K562 (cell line): ENCODE measurements at regions not wholly inside any gene's neighbourhood (a gene's known extent, or its start where the extent isn't known, plus 50 kb on each side); places are given as distances from the start of the nearest gene placed in this dataset.
"Not testable (repeated sequence)": the region's sequence is repeated elsewhere in the genome, so short reads cannot be mapped to it uniquely, and the experiment has no call there.

Source experiments
- ATAC-seq: fragments of 200-7000 bp; cut with Tn5 transposase; 3 replicates; pipeline ENCODE4 v1.9.1; 2020; ENCODE audit warnings: moderate library complexity
- BruUV-seq: library from RNA; stranded (reverse); fragments of 400-500 nt; replicated peaks from 2 replicates; lab custom pipeline; 2021; lab: Mats Ljungman, UMichigan
- CTCF ChIA-PET: fragments of 300-600 bp; formaldehyde crosslinking; extraction: SDS; loops from one replicate; lab custom pipeline; 2021; ENCODE audit warnings: low intra/inter-chr PET ratio; lab: Yijun Ruan, JAX
- POLR2A ChIA-PET: fragments of 300-600, 350-650 bp; sonication (Branson Sonifier 250); formaldehyde crosslinking; extraction: SDS; loops from one replicate; lab custom pipeline; 2021; ENCODE audit warnings: antibody characterized with exemption, inconsistent platforms; lab: Yijun Ruan, JAX
- DNase-seq, 4 experiments: peaks; one replicate each; pipeline versions ENCODE4 v3.0.0 to v3.0.0-alpha.2; 2011 to 2018; ENCODE audit warnings: low spot score in 3 of 4, mixed read lengths in 3 of 4; ENCODE audit errors: extremely low read depth in 1 of 4
- FAIRE-seq: peaks from 2 replicates; lab custom pipeline; 2011; peaks lifted over from hg19 to GRCh38; lab: Jason Lieb, UNC
- H2AFZ ChIP-seq: 2 replicates; pipeline ENCODE4 v1.6.0; 2011; ENCODE audit warnings: low read depth, low read length, control low read depth, inconsistent platforms
- H3K27ac ChIP-seq: fragments of 200-600 bp; 3 replicates; pipeline ENCODE4 v1.8.0; 2011; ENCODE audit warnings: low read depth, mild to moderate bottlenecking, control low read depth, inconsistent platforms, low read length, moderate library complexity, mixed read lengths; ENCODE audit errors: extremely low read depth
- H3K27me3 ChIP-seq, 2 experiments: fragments of 300-600 bp in 1 of 2; 2 replicates in 1 of 2; 3 replicates in 1 of 2; pipeline versions ENCODE4 v1.6.0 to v1.8.0; 2011; ENCODE audit warnings: inconsistent platforms in 2 of 2, low read length in 2 of 2, mild to moderate bottlenecking in 1 of 2, mixed read lengths in 1 of 2, moderate library complexity in 1 of 2; ENCODE audit not compliant: control insufficient read depth in 2 of 2, insufficient read depth in 2 of 2
- H3K36me3 ChIP-seq: fragments of 300-600 bp; 3 replicates; pipeline ENCODE4 v1.8.0; 2011; ENCODE audit warnings: mild to moderate bottlenecking, low read length, inconsistent platforms; ENCODE audit not compliant: control insufficient read depth, insufficient read depth
- H3K4me1 ChIP-seq, 2 experiments: fragments of 200-600 bp in 1 of 2; replicated peaks in 1 of 2; 2 replicates in 1 of 2; 3 replicates in 1 of 2; pipeline versions ENCODE4 v1.5.1 to v1.8.0; 2011; ENCODE audit warnings: inconsistent platforms in 2 of 2, low read length in 2 of 2, mild to moderate bottlenecking in 1 of 2, mixed read lengths in 1 of 2, moderate library complexity in 1 of 2; ENCODE audit not compliant: control insufficient read depth in 2 of 2, insufficient read depth in 2 of 2
- H3K4me2 ChIP-seq: 2 replicates; pipeline ENCODE4 v1.6.1; 2011; ENCODE audit warnings: low read length, control low read depth, inconsistent platforms, mixed read lengths; ENCODE audit not compliant: insufficient read depth
- H3K4me3 ChIP-seq: fragments of 200-600 bp; sonication (generic), shearing (Covaris generic); 2 replicates; pipeline ENCODE4 v1.5.1; 2016; ENCODE audit warnings: control low read depth, inconsistent platforms
- H3K79me2 ChIP-seq: fragments of 200-600 bp; 3 replicates; pipeline ENCODE4 v1.8.0; 2011; ENCODE audit warnings: low read length, inconsistent platforms; ENCODE audit not compliant: control insufficient read depth, insufficient read depth
- H3K9ac ChIP-seq, 2 experiments: 2 replicates each; pipeline versions ENCODE4 v1.6.0 to v1.6.1; 2011; ENCODE audit warnings: low read depth in 2 of 2, low read length in 2 of 2, control low read depth in 1 of 2, inconsistent platforms in 1 of 2, mild to moderate bottlenecking in 1 of 2, mixed read lengths in 1 of 2; ENCODE audit not compliant: insufficient read depth in 1 of 2
- H3K9me1 ChIP-seq: one replicate; pipeline ENCODE4 v1.6.0; 2011; ENCODE audit warnings: inconsistent platforms, mild to moderate bottlenecking, low read length, moderate library complexity; ENCODE audit not compliant: control insufficient read depth, insufficient read depth
- H3K9me3 ChIP-seq: replicated peaks from 2 replicates; pipeline ENCODE4 v1.5.1; 2011; ENCODE audit warnings: low read depth, low read length, inconsistent platforms; ENCODE audit not compliant: control insufficient read depth, insufficient read depth
- H4K20me1 ChIP-seq: replicated peaks from 2 replicates; pipeline ENCODE4 v1.6.1; 2011; ENCODE audit warnings: low read length, inconsistent platforms, mixed read lengths; ENCODE audit not compliant: control insufficient read depth, insufficient read depth
- CBFA2T2 ChIP-seq: fragments of 450-650 bp; conservative IDR thresholded peaks from 2 replicates; pipeline ENCODE4 v1.6.1; 2017; ENCODE audit warnings: mild to moderate bottlenecking
- CGGBP1 ChIP-seq: fragments of 250-450 bp; sonication (Bioruptor Pico); IDR thresholded peaks from 2 replicates; pipeline ENCODE4 v1.9.0; 2021; ENCODE audit warnings: mild to moderate bottlenecking
- ERF ChIP-seq: fragments of 450-650 bp; formaldehyde crosslinking; IDR thresholded peaks from 2 replicates; pipeline ENCODE4 v1.4.0; 2020; ENCODE audit warnings: mild to moderate bottlenecking, mixed read lengths
- MAZ ChIP-seq, 2 experiments: fragments of 450-650 bp in 1 of 2; sonication (generic) in 1 of 2; formaldehyde crosslinking; IDR thresholded peaks in 1 of 2; conservative IDR thresholded peaks in 1 of 2; 2 replicates each; pipeline versions ENCODE4 v1.4.0 to v1.5.0; 2020; ENCODE audit warnings: mild to moderate bottlenecking in 1 of 2, missing genetic modification reagents in 1 of 2
- POLR2AphosphoS2 ChIP-seq: IDR thresholded peaks from 2 replicates; pipeline ENCODE4 v1.6.1; 2012; ENCODE audit warnings: low read length, improper control_type of control experiment
- SMAD2 ChIP-seq: fragments of 150-350 bp; IDR thresholded peaks from 2 replicates; pipeline ENCODE4 v1.6.1; 2014; ENCODE audit warnings: low read depth, mild to moderate bottlenecking, low read length
- SOX6 ChIP-seq: fragments of 450-650 bp; IDR thresholded peaks from 2 replicates; pipeline ENCODE4 v1.6.1; 2014; ENCODE audit warnings: mild to moderate bottlenecking
- TEAD2 ChIP-seq: fragments of 450-650 bp; IDR thresholded peaks from 2 replicates; pipeline ENCODE4 v1.6.1; 2016; ENCODE audit warnings: missing genetic modification characterization, control low read depth, missing compliant biosample characterization
- ZNF830 ChIP-seq: fragments of 250-450 bp; sonication (Bioruptor Pico); IDR thresholded peaks from 2 replicates; pipeline ENCODE4 v1.5.0; 2021; ENCODE audit warnings: mild to moderate bottlenecking
- WGBS: fragments of 100-300 bp; shearing (Covaris generic); methylation state at CpG from one replicate; pipeline ENCODE4 v1.1.6; 2016; ENCODE audit warnings: low coverage, mixed read lengths; ENCODE audit not compliant: insufficient coverage; ENCODE audit errors: missing lambda C conversion rate; 5-methylcytosine and 5-hydroxymethylcytosine counted together
- in situ Hi-C: fragments of 300-500 bp; cut with MboI; formaldehyde crosslinking; loops from 4 replicates; pipeline ENCODE4 v1.15.0; 2018; ENCODE audit warnings: inconsistent platforms, mixed read lengths
- intact Hi-C: fragments of 100-400 bp; cut with micrococcal nuclease; formaldehyde crosslinking; loops from 2 replicates; pipeline ENCODE4 v1.14.2; 2022

DNA sequence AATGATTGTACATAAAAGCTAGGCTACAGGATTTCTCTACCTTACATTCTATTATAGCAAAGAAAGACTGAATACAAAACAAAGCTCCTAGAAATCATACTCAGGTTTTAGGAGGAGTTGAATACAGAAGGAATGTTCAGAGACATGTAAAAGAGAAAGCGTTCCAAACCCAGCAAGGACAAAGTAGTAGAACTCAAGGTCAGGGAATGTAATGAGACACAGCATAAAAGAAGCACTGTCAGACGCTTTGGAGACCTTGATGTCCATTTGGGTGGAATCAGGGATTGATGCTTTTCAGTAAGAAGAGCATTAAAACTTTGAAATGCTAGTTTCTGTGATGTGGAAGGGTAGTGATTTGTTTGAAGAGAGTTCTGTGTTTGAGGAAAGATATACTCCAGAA is 303.6 kb downstream of the PCDH7 start (continued):
- TF ChIP-seq MAZ (CRISPR knock-in tag; conservative IDR thresholded peaks at IDR 0.05 in 1 of 2, IDR thresholded peaks at IDR 0.05 in 1 of 2) (no peak), CBFA2T2 (no peak), POLR2AphosphoS2 (no peak), ZNF830 (CRISPR knock-in tag) (no peak)

DNA sequence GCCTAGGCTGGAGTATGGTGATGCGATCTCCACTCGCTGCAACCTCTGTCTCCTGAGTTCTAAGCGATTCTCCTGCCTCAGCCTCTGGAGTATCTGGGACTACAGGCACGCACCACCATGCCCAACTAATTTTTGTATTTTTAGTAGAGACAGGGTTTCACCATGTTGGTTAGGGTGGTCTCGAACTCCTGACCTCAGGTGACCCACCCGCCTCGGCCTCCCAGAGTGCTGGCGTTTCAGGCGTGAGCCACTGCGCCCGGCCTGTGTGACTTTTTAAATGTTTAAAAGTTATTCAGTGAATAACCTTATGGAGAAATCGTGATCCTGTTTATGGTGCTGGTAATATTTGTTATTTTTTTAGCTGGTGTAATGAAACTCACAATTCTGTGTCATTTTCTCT is 304.6 kb downstream of the PCDH7 start:
- H3K4me2 ChIP-seq, POLR2A ChIA-PET, BruUV-seq, in situ Hi-C loops, ATAC-seq, H3K36me3 ChIP-seq, CTCF ChIA-PET, FAIRE-seq, H3K27ac ChIP-seq, H3K9me3 ChIP-seq, H3K4me3 ChIP-seq, H3K4me1 ChIP-seq, DNase-seq, H3K79me2 ChIP-seq, H3K9ac ChIP-seq, H4K20me1 ChIP-seq, H3K9me1 ChIP-seq, H2AFZ ChIP-seq, intact Hi-C loops, H3K27me3 ChIP-seq: not testable (repeated sequence)
- 3% methylated on average over 10 of the region's 12 CpGs for WGBS

GRCh38 chr4:31026256-31026655 is 306.1 kb downstream of the PCDH7 start:
- BruUV-seq, result no TSS peak
- in situ Hi-C loops, result no loop called here
- Histone ChIP-seq H3K4me2 (no peak overlapping the region), H3K9ac (no peak overlapping the region), H2AFZ (no peak overlapping the region), H4K20me1 (no peaks in the 10 kb centered on the region), H3K9me3 (no peaks in the 10 kb centered on the region), H3K9me1 (no peaks in the 10 kb centered on the region), H3K4me1 (no peaks in the 10 kb centered on the region), H3K27ac (no peak overlapping the region), H3K36me3 (no peaks in the 10 kb centered on the region), H3K4me3 (no peak overlapping the region), H3K79me2 (no peaks in the 10 kb centered on the region), H3K27me3 (no peaks in the 10 kb centered on the region)
- ChIA-PET POLR2A (no interaction called here), CTCF (no interaction called here)
- no peak for FAIRE-seq
- WGBS, result 1% methylated on average over 5 of the region's 5 CpGs
- no peak for ATAC-seq
- TF ChIP-seq CGGBP1 (CRISPR knock-in tag) (no peak), TEAD2 (tag) (no peak), ERF (no peak), SMAD2 (no peak), SOX6 (no peak)
- no peak for DNase-seq
- intact Hi-C loops, result no loop called here
